NOMO-1 (cell line): ENCODE measurements at regions not wholly inside any gene's neighbourhood (a gene's known extent, or its start where the extent isn't known, plus 50 kb on each side); places are given as distances from the start of the nearest gene placed in this dataset.
A peak's percentile ranks its signal among the peaks of the same experiment; 100 is the strongest.

Experiments
- DNase-seq, 2 experiments: peaks; one replicate each; lab custom pipeline; 2025; ENCODE audit not compliant: unreplicated experiment in 2 of 2; lab: John Stamatoyannopoulos, UW

- DNase-seq, result no peak
Observed at GRCh38 chr2:64847930-64848329, 141.3 kb upstream of the SLC1A4 start.

- no peak for DNase-seq
Observed at GRCh38 chr2:64848363-64848762, 140.8 kb upstream of the SLC1A4 start.

GRCh38 chr2:64848945-64849344 is 140.3 kb upstream of the SLC1A4 start:
- DNase-seq, result no peak

- DNase-seq, result no peak
Observed at GRCh38 chr2:64850642-64851041, 138.6 kb upstream of the SLC1A4 start.

GRCh38 chr2:64852771-64853241 is 136.4 kb upstream of the SLC1A4 start:
- peak; percentile 87 to 96 for DNase-seq

GRCh38 chr2:64853306-64853705 is 135.9 kb upstream of the SLC1A4 start:
- DNase-seq, result no peak

GRCh38 chr2:64853894-64854293 is 135.3 kb upstream of the SLC1A4 start:
- DNase-seq, result peak; percentile 15 to 18

- DNase-seq, result no peak
Observed at GRCh38 chr2:64854773-64855237, 134.4 kb upstream of the SLC1A4 start.

- no peak for DNase-seq
Observed at GRCh38 chr2:64857581-64858471, 131.4 kb upstream of the SLC1A4 start.

- DNase-seq, result peak; percentile 21 to 57
Observed at GRCh38 chr2:64858541-64859311, 130.5 kb upstream of the SLC1A4 start.

GRCh38 chr2:64859312-64860212 is 129.6 kb upstream of the SLC1A4 start:
- DNase-seq, result peak; percentile 61 to 80

- peak; percentile 54 to 78 for DNase-seq
Observed at GRCh38 chr2:64860276-64860885, 128.8 kb upstream of the SLC1A4 start.

- DNase-seq, result no peak
Observed at GRCh38 chr2:64860936-64861335, 128.3 kb upstream of the SLC1A4 start.

- DNase-seq, result peak in 1 of 2 experiments; percentile 55
Observed at GRCh38 chr2:64861452-64862397, 127.5 kb upstream of the SLC1A4 start.

- no peak for DNase-seq
Observed at GRCh38 chr2:64862623-64863022, 126.6 kb upstream of the SLC1A4 start.

GRCh38 chr2:64863097-64863820 is 125.9 kb upstream of the SLC1A4 start:
- peak; percentile 42 to 43 for DNase-seq

- peak; percentile 58 to 76 for DNase-seq
Observed at GRCh38 chr2:64865073-64865830, 123.9 kb upstream of the SLC1A4 start.
